ENCODE measurements at regions not wholly inside any gene's neighbourhood (a gene's known extent, or its start where the extent isn't known, plus 50 kb on each side); places are given as distances from the start of the nearest gene placed in this dataset.

- no peak for DNase-seq (ENCODE audit: low spot score in 2 of 2)
- Histone ChIP-seq H3K4me1 (no peaks in the 10 kb centered on the region), H3K27ac (no peak overlapping the region), H3K36me3 (no peaks in the 10 kb centered on the region), H3K4me3 (no peak overlapping the region), H3K27me3 (no peaks in the 10 kb centered on the region), H3K9me3 (peaks cover 3 to 5% of the 10 kb centered on the region in 2 donors)
- TF ChIP-seq POLR2AphosphoS5 (IDR thresholded peaks at IDR 0.05) (no peak), POLR2A (IDR thresholded peaks at IDR 0.05) (no peak)
- TF ChIP-seq, protein P1, sequence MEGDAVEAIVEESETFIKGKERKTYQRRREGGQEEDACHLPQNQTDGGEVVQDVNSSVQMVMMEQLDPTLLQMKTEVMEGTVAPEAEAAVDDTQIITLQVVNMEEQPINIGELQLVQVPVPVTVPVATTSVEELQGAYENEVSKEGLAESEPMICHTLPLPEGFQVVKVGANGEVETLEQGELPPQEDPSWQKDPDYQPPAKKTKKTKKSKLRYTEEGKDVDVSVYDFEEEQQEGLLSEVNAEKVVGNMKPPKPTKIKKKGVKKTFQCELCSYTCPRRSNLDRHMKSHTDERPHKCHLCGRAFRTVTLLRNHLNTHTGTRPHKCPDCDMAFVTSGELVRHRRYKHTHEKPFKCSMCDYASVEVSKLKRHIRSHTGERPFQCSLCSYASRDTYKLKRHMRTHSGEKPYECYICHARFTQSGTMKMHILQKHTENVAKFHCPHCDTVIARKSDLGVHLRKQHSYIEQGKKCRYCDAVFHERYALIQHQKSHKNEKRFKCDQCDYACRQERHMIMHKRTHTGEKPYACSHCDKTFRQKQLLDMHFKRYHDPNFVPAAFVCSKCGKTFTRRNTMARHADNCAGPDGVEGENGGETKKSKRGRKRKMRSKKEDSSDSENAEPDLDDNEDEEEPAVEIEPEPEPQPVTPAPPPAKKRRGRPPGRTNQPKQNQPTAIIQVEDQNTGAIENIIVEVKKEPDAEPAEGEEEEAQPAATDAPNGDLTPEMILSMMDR (IDR thresholded peaks at IDR 0.05), result no peak
- intact Hi-C loops (cut with DNase I; ENCODE audit: low total_unique reads), result loop anchor here (5.0 kb wide), 1 partner anchor 1409 kb away; no protein-coding TSS in a partner anchor
Observed at GRCh38 chr4:66186095-66186494, 515.8 kb upstream of the EPHA5 start.

- intact Hi-C loops (cut with DNase I; ENCODE audit: low total_unique reads), result no loop called here
Observed at GRCh38 chr4:66182636-66183035, 512.3 kb upstream of the EPHA5 start.

GRCh38 chr4:66178906-66179305, 508.6 kb upstream of the EPHA5 start:
- H3K27ac ChIP-seq, result no peak overlapping the region

More at GRCh38 chr4:66182636-66183035, 512.3 kb upstream of the EPHA5 start:
- Histone ChIP-seq H3K27me3 (no peaks in the 10 kb centered on the region), H3K36me3 (no peaks in the 10 kb centered on the region), H3K4me1 (no peaks in the 10 kb centered on the region), H3K27ac (no peak overlapping the region), H3K4me3 (no peak overlapping the region), H3K9me3 (peaks cover 3 to 5% of the 10 kb centered on the region in 2 donors)
- no peak for DNase-seq (ENCODE audit: low spot score in 2 of 2)
- TF ChIP-seq POLR2AphosphoS5 (IDR thresholded peaks at IDR 0.05), result no peak
- TF ChIP-seq, protein P1 (IDR thresholded peaks at IDR 0.05), result no peak
- TF ChIP-seq POLR2A (IDR thresholded peaks at IDR 0.05), result no peak

GRCh38 chr4:66169341-66169740, 499.1 kb upstream of the EPHA5 start:
- Histone ChIP-seq H3K27me3 (no peaks in the 10 kb centered on the region), H3K4me1 (no peaks in the 10 kb centered on the region), H3K27ac (no peak overlapping the region), H3K4me3 (no peak overlapping the region), H3K9me3 (peaks cover 0 to 20% of the 10 kb centered on the region in 2 donors), H3K36me3 (no peaks in the 10 kb centered on the region)
- no peak for DNase-seq (ENCODE audit: low spot score in 2 of 2)
- intact Hi-C loops (cut with DNase I; ENCODE audit: low total_unique reads), result no loop called here
- TF ChIP-seq POLR2AphosphoS5 (IDR thresholded peaks at IDR 0.05), result no peak
- TF ChIP-seq POLR2A (IDR thresholded peaks at IDR 0.05), result no peak
- TF ChIP-seq, protein P1 (IDR thresholded peaks at IDR 0.05), result no peak

More at GRCh38 chr4:66178906-66179305, 508.6 kb upstream of the EPHA5 start:
- Histone ChIP-seq H3K4me1 (no peaks in the 10 kb centered on the region), H3K9me3 (peaks cover 0 to 5% of the 10 kb centered on the region in 2 donors), H3K27me3 (no peaks in the 10 kb centered on the region), H3K4me3 (no peak overlapping the region), H3K36me3 (no peaks in the 10 kb centered on the region)
- no peak for DNase-seq (ENCODE audit: low spot score in 2 of 2)
- no peak for TF ChIP-seq POLR2A (IDR thresholded peaks at IDR 0.05)
- TF ChIP-seq, protein P1 (IDR thresholded peaks at IDR 0.05), result no peak
- TF ChIP-seq POLR2AphosphoS5 (IDR thresholded peaks at IDR 0.05), result no peak
- intact Hi-C loops (cut with DNase I; ENCODE audit: low total_unique reads), result no loop called here

- Histone ChIP-seq H3K9me3 (peaks cover 0 to 21% of the 10 kb centered on the region in 2 donors), H3K4me1 (no peaks in the 10 kb centered on the region), H3K27ac (no peak overlapping the region), H3K36me3 (no peaks in the 10 kb centered on the region), H3K4me3 (no peak overlapping the region), H3K27me3 (no peaks in the 10 kb centered on the region)
- TF ChIP-seq POLR2A (IDR thresholded peaks at IDR 0.05) (no peak), POLR2AphosphoS5 (IDR thresholded peaks at IDR 0.05) (no peak)
- TF ChIP-seq, protein P1 (IDR thresholded peaks at IDR 0.05), result no peak
- intact Hi-C loops (cut with DNase I; ENCODE audit: low total_unique reads), result no loop called here
- no peak for DNase-seq (ENCODE audit: low spot score in 2 of 2)
Observed at GRCh38 chr4:66164869-66165268, 494.6 kb upstream of the EPHA5 start.

All from breast epithelium (tissue), 4 donors.